Suppressor macrophage treated with lipopolysaccharide for 4 hours (primary cell): ENCODE measurements at regions not wholly inside any gene's neighbourhood (a gene's known extent, or its start where the extent isn't known, plus 50 kb on each side); places are given as distances from the start of the nearest gene placed in this dataset.

Experiments used
- DNase-seq: peaks from one replicate; pipeline ENCODE4 v3.0.0-alpha.2; 2020

DNA sequence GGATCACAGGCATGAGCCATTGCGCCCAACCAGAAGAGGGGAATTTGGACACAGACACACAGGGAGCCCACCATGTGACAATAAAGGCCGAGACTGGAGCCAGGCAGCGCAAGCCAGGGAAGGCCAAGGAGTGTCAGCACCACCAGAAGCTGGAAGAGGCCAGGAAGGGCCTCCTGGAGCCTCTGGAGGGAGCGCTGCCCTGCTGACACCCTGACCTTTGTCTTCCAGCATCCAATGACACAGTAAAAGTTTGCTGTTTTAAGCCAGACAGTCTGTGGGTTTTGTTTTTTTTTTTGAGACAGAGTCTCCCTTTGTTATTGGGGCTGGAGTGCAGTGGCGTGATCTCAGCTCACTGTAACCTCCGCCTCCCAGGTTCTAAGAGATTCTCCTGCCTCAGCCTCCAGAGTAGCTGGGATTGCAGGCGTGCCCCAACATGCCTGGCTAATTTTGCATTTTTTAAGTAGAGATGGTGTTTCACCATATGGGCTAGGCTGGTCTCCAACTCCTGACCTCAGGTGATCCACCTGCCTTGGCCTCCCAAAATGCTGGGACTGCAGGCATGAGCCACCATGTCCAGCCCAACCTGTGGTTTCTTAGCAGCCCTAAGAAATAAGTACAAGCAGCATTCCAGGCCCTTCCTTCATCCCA, 215.8 kb downstream of the CTTN start:
- DNase-seq: no peak

DNA sequence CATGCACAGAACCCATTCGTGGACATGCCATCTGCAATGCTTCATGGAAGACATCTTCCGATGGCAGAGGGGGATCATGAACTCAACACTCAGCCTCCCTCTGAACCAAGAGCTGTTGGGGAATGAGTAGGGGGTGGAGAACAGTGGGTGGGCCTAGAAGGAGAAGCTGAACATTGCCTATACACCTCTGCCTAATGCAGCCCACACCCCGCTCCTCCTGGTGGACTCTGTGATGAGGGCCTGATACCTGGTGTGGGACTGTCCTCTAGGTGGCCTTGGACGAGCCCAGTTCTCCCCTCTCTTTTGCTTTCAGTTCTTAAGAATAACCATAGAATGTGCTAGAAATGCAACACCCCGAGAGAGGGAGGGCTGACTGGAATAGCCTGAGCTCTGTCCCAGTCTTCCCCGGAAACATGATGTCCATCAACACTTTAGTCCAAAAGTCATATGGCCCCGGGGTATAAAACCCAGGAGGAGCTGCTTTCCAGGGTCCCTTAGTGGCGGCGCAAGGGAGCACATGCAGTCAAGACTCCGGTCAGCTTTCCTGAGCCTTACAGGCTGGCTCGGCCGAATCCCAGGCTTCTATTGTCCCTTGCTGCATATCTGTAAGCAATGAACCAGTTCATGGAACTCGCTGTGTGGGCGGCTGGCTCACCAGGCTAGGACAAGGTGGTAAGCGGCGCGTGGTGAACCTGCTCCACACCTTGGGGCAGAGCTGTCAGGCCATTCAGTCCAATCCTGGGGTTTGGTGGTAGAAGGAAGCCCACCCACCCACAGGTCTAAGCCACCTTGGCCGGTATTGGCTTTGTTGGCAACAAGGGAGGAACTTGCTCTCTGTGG, 216.9 kb downstream of the CTTN start:
- DNase-seq: no peak

DNA sequence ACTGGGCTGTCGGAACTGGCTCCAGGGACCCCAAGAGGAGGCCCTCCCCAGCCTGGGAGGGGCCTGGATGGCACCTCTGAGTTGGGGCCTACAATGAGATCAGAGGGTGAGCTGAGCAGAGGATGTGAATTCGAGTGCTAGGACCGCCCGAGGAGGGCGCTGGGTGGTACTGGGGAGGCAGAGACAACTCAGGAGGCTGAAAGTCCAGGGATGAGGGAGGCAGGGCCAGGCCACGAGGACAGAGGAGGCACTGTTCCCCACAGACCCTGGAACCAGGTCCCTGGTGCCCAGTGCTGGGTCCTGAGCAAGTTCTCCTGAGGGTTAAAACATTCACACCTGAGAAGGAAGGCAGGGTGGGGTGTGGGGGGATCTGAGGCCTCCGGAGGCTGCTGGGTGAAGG, 218.0 kb downstream of the CTTN start:
- DNase-seq: no peak

DNA sequence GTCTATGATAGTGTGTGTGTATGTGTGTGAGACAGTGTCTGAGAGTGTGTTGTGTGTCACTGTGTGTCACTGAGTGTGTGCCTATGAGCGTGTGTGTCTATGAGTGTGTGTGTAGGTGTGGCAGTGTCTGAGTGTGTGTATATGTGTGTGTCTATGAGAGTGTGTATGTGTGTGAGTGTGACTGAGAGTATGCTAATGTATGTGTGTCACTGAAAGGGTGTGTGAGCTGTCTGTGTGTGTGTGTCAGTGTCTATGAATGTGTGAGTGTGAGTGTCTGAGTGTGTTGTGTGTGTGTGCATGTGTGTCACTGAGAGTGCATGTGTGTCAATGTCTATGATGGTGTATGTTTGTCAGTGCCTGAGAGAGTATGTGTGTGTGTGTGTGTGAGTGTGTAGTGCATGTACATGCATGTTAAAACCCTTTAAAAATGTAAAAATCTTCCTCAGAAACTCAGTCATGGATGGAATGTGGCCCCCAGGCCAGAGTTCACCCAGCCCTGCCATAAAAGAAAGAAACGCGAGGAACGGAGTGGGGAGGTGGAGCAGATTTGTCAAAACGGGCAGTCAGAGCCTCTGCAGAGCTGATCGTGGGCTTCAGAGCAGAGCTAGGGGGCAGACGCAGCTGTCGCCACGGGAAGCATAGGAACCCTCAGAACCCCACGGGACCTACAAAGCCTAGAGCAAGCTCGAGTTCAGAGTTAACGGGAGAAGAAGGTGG, 218.8 kb downstream of the CTTN start:
- DNase-seq: no peak

DNA sequence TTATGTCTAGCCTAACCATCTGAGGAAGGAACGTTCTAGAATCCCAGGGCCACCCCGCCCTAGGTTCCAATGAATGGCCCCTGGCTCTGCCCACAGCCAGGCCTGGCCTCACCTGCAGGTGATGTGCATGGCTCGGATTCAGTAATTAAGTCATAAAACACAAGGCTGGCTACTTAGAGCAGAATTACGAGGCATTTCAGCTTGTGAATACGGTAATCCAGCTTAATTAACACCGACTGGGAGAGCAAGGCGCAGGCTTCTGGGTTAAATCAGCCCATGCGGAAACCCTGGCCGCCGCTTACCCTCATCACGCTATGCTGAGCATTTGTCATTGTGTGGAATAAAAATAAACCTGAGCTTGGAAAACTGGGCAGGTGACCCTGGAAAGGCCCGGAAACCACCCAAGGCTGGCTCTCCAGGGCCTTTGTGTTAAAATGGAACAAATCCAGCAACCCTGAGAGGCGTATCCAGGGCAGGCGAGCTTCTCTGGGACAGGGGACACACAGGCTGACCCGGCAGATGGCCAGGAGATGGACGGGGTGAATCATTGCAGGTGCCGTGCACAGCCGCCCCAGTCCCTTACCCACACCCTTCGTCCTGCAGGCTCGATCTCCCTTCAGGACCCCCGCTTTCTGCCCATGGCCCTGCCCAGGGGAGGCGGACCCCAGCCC, 220.2 kb downstream of the CTTN start:
- DNase-seq: no peak

DNA sequence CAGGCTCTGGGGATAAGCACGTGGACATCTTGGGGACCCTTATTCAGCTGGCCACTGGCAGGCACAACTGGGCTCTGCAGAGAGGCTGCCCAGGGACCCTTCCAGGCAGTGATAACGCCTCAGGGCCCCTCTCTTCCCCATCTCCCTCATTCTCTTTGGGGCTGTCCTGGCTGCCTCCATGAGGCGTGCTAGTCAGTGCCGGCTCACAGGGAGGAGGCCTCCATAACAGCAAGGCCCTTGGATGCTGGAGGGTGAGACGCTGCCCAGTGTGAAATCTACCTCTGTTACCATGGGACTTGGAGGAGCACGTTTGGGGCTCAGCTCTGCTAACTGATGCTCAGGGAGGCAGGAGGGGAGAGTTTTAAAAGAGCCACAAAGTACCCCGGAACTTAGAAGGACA, 221.3 kb downstream of the CTTN start:
- no peak for DNase-seq

DNA sequence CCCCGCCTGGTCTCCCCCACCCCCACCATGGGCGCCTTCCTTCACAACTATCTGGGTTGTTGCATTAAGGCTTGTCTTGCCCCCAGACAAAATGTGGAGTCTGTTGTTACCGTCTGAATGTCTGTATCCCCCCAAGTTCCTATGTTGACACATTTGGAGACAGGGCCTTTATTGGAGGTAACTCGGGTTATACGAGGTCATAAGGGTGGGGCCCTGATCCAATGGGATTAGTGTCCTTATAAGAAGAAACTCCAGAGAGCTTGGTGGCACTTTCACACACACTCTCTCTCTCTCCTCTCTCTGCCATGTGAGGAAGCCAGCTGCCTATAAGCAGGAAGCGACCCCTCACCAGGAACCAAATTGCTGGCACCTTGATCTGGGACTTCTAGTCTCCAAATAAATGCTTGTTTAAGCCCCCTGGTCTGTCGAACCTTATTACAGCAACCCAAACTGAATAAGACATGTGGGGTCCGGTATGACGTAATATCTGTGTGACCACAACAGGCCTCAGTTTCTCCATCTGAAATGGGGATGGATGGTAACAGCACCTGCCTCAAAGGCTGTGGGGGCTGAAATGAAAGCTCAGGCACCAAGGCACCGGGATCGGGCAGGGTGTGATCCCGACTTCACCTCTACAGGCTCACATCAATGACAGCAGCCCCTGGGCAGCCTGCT, 222.3 kb downstream of the CTTN start:
- no peak for DNase-seq

DNA sequence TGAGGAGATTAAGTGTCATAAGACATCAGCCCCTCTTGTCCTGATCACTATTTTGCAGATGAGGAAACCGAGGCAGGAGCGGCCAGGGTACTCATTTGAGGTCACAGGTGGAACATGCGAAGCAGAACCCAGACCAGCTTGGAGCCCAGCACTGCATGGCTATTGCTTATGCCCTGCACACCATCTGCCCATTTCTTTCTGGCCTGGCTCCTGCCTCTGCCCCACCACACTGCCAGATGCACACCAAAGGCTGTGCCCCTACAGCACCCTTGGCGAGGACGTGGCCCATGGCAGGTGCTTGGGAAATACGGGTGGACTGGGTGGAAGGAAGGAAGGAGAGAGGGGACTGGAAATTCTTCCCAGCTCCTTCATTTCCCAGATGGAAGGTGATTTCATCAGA, 222.9 kb downstream of the CTTN start:
- DNase-seq: no peak

DNA sequence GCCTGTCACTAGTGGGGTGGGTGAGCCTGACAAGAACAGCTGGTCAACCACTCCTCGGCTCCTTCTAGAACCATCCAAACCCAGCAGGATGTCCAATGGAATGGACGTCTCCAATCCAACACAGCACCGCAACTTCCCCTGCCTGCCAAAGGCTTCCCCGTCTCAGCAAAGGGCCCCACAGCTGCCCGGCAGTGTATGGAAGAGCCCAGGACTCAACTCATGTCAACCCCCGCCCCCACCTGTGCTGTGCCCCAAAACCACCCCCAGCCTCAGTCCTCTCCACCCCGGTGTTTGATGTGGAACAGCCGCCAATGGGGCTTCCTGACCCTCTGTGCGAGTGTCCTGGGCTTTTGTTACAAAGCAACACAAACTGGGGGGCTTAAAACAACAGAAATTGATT, 223.8 kb downstream of the CTTN start:
- DNase-seq: no peak

DNA sequence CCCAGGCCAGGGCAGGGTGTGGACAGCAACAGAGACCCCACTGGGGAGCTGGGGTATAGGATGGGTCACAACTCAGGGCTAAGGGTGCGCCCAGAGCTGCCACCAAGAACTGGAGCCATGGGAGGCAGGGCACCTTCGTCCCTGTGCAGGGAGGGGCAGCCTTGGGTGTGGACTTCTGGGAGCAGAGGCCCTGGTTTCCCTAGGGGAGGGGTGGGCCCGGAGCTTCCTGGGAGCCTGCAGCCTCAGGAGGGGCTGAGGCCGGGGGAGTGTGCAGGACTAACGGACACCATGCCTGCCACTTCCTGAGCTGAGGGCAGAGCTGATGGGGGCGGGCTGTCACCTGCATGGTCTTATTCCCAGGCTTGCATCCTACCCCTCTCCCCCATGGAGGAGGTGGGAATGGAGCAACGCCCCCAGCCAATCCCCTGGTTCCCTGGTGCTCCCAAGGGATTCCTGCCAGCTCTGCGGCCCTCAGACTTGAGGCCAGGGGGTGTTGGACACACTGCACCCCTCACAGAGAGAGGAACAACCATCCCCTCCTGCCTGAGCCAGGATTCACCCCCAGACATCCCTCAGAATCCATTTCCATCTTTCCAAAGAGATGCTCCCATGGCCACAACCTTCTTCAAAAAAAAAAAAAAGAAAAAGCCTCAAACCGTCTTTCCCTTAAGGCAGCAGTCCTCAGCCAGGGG, 225.7 kb downstream of the CTTN start:
- DNase-seq: no peak

DNA sequence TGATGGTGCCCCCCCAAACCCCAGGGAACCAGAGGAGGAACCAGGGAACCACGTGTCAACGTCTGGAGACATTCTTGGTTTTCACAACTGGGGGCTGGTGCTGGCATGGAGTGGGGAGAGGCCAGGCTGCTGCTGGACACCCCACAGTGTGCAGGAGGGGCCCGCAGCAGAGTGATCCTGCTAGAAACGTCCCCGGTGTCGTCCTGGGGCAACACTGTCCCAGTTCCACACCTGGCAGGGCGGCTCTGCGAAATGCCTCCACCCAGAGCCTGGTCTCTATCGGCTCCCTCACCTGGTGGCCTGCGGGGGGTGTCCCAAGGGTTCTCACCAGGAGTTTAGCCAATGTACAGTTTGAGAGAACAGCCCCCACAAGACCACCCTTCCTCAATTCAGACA, 226.3 kb downstream of the CTTN start:
- DNase-seq: no peak

DNA sequence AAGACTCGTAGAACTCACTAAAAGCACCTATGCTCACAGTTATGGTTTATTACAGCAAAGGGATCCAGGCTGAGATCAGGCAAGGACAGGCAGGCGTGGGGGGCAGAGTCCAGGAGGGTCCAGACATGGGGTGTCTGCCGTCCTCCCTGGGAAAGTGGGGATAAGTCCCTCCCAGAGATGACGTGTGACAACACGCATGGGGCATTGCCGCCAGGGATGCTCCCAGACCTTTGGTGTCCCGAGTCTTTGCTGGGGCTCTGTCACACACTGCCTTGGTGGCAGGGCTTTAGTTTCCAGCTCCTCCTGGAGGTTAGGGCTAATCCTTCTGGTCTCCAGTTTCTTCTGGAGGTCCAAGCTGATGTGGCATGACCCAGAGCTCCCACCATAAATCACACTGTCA, 226.7 kb downstream of the CTTN start:
- no peak for DNase-seq

DNA sequence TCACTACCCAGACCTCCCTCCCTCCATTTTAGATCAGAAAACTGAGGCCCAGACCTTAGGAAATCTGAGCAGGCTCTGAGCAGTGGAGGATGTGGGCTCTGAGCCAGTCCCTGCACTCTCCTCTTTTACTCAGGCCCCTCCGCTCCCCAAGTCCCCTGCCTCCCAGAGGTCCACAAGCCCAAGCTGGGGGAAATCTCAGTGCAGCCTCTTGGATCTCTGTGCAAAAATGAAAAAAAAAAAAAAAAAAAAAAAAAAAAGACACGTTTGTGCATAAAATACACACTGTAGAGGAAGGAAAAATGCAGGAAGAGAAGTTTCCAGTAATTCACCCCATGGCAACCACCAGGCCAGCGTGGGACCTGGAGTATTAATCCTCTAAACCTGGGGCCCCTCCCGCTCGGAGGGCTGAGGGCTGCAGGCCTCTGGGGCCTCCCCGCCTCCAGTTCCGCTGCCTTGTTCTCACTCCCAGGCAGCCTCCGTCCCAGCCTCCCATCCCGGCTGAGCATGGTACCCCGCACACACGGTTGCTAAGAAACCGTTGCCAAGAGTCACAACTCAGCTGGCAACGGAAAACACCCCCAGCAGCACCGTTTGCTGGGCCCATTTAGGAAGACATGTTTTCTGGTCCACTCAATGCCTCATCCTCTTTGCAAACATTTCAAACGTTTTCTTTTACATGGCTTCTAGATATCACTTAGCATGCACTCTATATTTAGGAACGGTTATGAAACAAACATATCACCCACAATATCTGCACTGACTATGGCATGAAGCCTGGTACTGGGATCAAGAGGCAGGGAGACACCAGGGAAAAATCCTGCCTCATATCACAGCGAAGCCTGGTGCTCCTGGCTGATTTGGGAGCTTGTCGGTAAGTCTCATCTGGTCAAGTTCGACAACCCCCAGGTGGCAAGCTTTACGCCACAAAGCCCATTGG, 227.5 kb downstream of the CTTN start:
- no peak for DNase-seq

DNA sequence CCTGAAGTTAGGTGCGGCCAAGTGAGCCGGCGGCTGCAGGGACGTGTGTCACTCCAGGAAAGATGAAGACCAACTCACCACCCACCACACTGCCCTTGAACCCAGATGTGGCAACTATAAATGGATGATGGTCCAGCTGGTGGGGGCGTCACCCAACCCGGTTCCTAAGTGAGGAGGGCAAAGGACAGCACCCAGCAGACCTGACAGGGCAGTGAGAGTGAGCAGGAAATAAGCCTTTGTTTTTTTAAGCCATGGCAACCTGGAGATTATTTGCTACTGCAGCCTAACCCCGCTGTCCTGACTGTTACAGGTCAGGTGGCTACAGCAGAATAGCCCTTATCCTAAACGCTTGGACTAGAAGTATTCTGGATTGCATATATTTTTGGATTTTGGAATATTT, 228.9 kb downstream of the CTTN start:
- DNase-seq: no peak

DNA sequence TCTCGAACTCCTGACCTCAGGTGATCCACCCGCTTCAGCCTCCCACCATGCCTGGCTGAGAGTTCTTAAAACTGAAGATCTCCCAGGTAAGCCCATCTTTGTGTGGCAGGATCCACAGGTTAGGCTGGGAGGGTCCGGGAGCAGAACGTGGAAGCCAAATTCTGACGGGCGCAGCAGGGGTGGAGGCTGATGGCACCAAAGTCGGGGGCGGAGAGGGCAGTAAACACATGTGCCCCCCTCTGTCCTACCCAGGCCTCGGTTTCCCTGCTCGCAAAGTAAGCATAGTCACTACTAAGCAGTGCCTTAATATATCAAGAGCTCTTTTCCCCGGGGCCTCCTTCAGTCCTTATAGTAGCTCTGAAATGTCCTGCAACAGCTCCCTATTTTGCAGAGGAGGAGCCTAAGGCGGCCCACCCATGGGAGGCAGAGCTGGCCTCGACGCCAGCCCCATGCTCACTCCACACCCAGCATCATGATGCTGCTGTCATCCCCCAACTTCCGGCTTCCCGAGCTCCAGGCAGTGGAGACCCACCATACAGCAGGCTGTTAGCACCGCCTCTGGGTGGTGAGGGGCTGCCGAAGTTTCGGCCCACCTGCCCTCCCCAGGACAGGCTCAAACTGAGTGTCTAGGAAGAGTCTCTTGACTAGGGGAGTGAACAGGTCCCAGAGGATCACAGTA, 230.0 kb downstream of the CTTN start:
- no peak for DNase-seq

DNA sequence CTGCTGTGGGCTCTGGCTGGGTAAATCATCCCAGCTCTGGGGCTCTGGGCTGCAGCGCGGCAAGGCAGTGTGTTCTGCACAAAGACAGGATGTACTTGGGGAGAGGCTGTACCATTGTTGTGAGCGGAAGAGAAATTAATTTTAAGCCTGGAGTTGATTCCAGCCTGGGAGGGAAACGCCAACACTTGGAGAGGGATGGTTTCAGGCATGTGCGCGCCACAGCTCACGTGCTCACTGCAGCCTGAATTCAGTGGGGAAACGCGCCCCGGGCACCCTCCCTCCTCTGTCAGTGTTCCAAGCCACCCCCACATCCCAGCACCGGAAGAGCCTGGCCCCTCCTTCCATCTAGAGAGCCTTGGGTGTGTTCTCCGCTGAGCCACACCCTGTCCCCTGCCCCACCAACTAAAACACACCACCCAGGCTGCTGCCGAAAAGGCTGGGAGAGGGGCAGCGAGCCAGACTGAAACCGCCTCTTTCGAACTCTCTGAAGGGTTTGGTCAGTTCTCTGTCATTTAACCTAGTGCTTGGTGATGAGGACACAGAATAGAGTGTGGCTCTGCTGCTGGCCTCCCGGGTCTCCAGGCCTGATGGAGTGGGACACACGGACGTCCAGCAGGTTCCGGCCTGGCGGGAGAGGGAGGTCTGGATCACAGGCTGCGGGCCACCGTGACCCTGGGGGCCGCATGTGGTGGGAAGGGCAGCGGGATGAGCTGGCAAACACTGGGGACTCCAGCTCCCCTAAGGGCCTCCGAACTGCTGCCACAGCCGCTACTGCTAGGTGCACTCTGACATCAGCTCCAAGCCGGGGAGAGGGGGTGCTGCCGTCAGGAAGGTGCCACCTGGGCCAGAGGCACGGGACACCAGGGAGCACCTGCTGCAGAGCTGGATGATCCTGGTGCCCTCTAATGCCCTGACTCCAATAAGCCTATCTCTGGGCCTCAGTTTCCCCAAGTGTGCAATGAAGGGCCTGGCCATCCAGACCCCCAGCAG, 230.8 kb downstream of the CTTN start:
- no peak for DNase-seq

DNA sequence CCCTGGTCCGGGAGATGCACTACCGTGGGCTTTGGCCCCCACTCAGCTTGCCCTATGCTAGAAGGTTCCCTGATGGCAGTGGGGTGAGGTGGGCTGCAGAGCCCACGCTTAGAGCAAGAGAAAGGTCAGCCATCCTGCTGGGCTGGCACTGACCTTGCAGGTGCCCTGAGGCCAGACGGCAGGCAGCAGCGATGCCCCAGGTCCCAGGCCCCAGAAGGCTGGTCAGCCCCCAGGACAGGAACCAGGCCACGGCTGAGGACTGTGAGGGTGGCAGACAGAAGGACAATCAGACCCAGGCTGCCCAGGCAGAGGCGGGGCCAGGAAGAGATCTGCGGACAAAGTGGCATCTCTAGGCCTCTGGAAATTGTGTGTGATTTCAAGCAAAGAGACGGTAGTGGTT, 231.7 kb downstream of the CTTN start:
- DNase-seq: no peak

DNA sequence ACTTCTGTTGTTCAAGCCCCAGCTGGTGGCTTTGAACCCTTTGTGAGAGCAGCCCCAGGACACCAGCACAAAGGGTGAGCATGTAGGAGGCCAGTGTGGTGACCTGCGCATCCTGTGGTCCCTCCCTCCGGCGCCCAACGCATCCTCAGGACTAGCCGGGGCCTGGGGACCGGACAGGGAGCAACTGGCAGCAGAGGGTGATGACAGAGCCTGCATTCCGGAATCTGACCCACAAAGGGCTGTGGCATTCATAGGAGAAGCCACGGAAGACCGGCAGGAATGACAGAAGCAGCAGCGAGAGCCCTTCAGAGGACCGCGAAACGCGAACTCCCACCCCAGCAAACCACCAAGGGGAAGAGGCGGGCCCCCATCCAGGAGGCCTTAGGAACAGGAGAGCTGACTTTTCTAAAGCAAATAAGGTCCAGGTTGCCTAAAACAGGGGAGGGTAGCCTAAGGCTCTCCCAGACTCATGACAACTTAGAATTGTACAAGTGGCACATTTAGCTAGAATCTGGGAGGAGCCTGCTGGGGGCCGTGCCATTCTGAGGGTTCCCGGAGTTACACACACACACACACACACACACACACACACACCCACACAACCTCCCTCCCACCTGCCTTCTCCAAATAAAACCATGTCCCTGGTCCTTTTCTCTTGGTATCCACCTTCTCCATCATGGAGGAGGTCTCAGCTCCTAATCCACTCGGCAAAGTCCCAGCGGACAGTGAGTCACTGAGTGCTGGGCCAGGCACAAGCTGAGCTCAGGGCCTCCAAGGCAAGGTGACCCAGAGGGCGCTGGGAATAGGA, 232.7 kb downstream of the CTTN start:
- DNase-seq: no peak
